ENCODE measurements at regions not wholly inside any gene's neighbourhood (a gene's known extent, or its start where the extent isn't known, plus 50 kb on each side); places are given as distances from the start of the nearest gene placed in this dataset.

- DNase-seq (ENCODE audit: low read depth), result no peak
- no peak overlapping the region for H3K4me3 ChIP-seq (replicated peaks; ENCODE audit: low read depth, low read length)
- no peak for TF ChIP-seq CTCF (IDR thresholded peaks at IDR 0.05; ENCODE audit: low read length, missing control alignments)
These were observed 119.8 kb upstream of the SLC25A33 start for GRCh38 chr1:9419369-9420041.

- no peak for DNase-seq (ENCODE audit: low read depth)
- TF ChIP-seq CTCF (IDR thresholded peaks at IDR 0.05; ENCODE audit: low read length, missing control alignments), result no peak
- no peak overlapping the region for H3K4me3 ChIP-seq (replicated peaks; ENCODE audit: low read depth, low read length)
These were observed 118.3 kb upstream of the SLC25A33 start for GRCh38 chr1:9420835-9421532.

GRCh38 chr1:9421533-9421873 lies 117.8 kb upstream of the SLC25A33 start:
- no peak overlapping the region for H3K4me3 ChIP-seq (replicated peaks; ENCODE audit: low read depth, low read length)
- TF ChIP-seq CTCF (IDR thresholded peaks at IDR 0.05; ENCODE audit: low read length, missing control alignments), result no peak
- DNase-seq (ENCODE audit: low read depth), result no peak

GRCh38 chr1:9422321-9422720 lies 116.9 kb upstream of the SLC25A33 start:
- no peak overlapping the region for H3K4me3 ChIP-seq (replicated peaks; ENCODE audit: low read depth, low read length)
- TF ChIP-seq CTCF (IDR thresholded peaks at IDR 0.05; ENCODE audit: low read length, missing control alignments), result no peak

DNA sequence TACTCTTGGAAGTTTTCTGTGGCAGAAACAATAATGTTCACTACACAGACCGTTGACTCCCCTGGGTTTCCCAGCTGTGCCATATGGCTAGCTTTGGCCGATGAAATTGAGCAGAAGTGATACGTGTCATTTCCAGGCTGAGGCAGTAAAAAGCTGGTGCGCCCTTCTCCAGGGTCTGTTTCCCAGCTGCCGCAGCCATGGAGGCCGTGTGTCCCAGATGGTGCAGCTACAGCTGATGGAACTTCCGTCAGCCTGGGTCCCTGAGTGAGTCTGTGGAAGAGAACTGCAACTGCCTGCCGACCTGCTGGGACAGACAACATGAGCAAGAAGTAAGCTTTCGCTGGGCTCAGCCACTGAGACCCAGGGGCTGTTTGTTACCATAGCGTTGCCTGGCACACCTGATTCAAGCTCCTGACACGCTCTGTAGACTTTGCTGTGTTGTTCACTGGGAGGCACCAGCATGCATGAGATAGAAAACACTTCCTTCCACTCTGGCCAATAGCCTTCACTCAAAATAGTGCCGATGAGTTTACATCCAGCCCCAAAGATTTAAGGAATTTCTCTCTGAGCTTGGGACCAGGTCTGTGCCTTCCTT lies 116.3 kb upstream of the SLC25A33 start:
- no peak overlapping the region for H3K4me3 ChIP-seq (replicated peaks; ENCODE audit: low read depth, low read length)
- no peak for TF ChIP-seq CTCF (IDR thresholded peaks at IDR 0.05; ENCODE audit: low read length, missing control alignments)
- DNase-seq (ENCODE audit: low read depth), result no peak

More at GRCh38 chr1:9422321-9422720, 116.9 kb upstream of the SLC25A33 start:
- DNase-seq (ENCODE audit: low read depth), result no peak

- DNase-seq (ENCODE audit: low read depth), result no peak
- TF ChIP-seq CTCF (IDR thresholded peaks at IDR 0.05; ENCODE audit: low read length, missing control alignments), result no peak
- H3K4me3 ChIP-seq (replicated peaks; ENCODE audit: low read depth, low read length), result no peak overlapping the region
These were observed 115.0 kb upstream of the SLC25A33 start for GRCh38 chr1:9424261-9424660.
